HG03045 (cell line): ENCODE measurements at regions not wholly inside any gene's neighbourhood (a gene's known extent, or its start where the extent isn't known, plus 50 kb on each side); places are given as distances from the start of the nearest gene placed in this dataset.
"Not testable (repeated sequence)": the region's sequence is repeated elsewhere in the genome, so short reads cannot be mapped to it uniquely, and the experiment has no call there.

ENCODE experiments used
- ATAC-seq: cut with Tn5 transposase; IDR thresholded peaks from one replicate; pipeline ENCODE4 v1.9.1; 2021; ENCODE audit warnings: mild to moderate bottlenecking, moderate library complexity; ENCODE audit not compliant: unreplicated experiment

DNA sequence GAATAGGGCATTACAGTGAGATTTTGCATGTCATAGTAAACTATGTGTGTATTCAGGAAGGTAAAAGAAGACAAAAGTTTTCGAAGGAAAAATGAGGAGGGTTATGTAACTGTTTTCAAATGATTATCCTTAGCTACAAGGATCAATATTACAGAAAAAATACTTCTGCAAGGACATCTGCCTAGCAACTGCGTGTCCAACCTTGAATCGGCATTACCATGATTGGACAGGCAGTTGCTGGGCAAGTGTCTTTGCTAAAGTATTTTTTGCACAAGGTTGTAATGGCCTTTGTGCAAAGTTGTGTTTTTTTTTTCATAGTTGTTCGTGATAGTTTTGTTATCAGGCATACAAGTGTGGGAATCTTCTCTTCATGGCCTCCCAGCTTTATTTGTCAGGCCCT, 136.8 kb downstream of the FASLG start:
- ATAC-seq = no peak

DNA sequence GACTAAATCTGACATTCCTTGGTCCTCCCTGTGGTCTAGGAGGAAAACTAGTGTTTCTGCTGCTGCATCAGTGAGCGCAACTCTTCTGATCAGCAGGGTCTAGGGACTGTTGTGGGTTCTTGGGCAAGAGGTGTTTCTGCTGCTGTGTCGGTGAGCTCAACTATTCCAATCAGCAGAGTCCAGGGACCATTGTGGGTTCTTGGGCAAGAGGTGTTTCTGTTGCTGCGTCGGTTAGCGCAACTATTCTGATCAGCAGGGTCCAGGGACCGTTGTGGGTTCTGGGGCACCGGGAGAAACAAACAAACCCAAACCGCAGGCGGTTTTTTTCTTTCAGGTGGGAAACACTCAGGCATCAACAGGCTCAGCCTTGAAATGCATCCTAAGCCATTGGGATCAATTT, 140.9 kb downstream of the FASLG start:
- ATAC-seq = not testable (repeated sequence)

DNA sequence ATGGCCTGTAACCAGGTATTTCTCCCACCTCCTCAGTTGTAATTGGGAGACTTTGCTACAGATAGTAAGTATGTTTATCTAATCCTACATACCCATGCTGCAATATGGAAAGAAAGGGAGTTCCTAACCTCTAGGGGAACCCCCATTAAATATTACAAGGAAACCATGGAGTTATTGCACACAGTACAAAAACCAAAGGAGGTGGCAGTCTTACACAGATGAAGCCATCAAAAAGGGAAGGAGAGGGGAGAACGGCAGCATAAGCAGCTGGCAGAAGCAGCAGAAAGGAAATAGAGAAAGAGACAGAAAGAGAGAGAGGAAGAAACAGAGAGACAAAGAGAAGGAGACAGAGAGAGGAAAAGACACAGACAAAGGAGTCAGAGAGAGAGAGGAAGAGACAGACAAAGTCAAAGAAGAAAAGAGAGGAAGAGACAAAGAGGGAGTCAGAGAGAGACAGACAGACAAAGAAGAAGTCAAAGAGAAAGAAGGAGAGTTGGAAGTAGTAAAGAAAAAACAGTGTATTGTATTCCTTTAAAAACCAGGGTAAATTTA, 142.9 kb downstream of the FASLG start:
- ATAC-seq = no peak

DNA sequence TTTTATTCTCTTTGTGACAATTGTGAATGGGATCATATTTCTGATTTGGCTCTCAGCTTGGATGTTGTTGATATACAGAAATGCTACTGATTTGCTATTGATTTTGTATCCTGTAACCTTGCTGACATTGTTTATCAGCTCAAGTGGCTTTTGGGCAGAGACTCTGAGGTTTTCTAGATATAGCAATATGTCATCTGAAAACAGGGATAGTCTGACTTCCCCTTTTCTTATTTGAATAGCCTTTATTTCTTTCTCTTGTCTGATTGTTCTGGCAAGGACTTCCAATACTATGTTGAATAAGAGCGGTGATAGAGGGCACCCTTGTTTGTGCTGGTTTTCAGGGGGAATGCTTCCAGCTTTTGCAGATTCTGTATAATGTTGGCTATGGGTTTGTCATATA, 150.8 kb downstream of the FASLG start:
- no peak for ATAC-seq

DNA sequence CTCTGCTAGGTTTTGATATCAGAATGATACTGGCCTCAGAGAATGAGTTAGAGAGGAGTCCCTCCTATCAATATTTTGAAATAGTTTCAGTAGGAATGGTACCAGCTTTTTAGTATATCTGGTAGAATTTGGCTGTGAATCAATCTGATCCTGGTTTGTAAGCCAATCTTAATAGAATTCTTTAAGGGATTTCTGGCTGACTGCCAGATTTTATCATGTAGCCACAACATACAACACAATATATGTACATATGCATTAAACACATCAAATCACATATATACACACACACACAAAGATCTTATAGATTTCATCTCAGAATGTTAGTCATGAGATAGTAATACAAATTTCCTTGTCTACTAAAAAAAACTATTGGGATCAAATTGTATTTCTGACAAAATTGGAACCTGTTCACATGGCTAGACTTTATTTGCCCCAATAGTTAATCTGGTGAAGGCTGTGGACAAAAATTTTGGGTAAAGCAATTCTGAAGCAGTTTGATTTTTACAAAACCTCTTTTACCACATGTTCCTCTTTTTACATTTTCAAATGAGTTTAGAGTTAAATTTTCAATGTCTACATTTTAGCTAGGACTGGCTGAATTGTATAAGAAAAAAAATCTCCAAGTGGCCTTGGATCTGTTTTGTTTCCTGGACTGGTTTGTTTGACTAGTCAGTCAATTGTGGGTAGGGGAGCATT, 151.7 kb downstream of the FASLG start:
- ATAC-seq = no peak

DNA sequence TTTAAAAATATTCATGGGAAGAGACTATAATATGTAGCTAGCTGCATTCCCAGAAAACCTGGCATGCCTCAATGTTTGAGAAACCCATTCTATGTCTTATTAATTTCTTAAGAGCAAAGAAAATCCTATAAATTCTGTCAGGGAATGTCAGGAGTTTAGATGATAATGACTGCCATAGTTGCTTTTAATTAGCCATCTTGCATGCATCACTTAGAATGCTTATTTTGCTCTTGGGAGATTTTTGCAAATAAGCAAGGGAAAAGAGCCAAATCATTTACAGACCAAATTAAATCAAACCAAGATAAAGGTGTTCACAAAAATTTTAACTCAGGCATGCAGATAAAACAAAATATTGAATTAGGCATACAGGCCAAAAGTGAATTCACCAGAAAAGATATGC, 152.8 kb downstream of the FASLG start:
- no peak for ATAC-seq

DNA sequence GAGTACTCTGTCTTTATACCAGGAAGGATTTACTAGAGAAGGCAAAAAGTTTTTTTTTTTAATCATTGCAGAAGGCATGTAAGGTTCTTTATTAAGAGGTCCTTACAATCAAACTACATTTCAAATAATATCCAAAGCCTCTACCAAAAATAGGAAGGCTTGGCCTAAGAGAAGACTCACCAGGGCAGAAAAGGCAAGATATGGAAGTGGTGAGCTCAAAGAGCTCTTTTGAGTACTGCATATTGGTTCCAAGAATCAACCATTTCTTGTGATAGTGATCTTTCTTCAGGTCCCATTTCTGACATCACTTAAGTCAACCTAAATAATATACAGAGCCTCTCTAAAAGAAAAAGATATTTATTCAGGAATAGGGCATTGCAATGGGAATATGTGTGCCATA, 153.2 kb downstream of the FASLG start:
- no peak for ATAC-seq

DNA sequence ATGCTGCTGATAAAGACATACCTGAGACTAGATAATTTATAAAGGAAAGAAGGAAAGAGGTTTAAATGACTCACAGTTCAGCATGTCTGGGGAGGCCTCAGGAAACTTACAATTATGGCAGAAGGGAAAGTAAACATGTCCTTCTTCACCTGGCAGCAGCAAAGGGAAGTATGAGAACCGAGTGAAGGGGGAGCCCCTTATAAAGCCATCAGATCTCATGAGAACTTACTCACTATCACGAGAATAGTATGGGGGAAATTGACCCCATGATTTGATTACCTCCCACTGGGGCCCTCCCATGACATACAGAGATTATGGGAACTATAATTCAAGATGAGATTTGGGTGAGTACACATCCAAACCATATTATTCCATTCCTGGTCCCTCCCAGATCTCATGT, 154.4 kb downstream of the FASLG start:
- ATAC-seq = no peak

DNA sequence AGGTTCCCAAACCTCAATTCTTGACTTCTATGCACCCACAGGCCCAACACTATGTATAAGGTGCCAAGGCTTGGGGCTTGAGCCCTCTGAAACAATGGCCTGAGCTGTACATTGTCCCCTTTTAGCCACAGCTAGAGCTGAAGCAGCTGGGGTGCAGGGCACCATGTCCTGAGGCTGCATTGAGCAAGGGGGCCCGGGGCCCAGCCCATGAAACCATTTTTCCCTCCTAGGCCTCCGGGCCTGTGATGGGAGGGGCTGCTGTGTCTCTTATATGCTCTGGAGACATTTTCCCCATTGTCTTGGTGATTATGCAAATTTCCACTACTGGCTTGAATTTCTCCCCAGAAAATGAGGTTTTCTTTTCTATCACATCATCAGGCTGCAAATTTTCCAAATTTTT, 155.5 kb downstream of the FASLG start:
- ATAC-seq = no peak

DNA sequence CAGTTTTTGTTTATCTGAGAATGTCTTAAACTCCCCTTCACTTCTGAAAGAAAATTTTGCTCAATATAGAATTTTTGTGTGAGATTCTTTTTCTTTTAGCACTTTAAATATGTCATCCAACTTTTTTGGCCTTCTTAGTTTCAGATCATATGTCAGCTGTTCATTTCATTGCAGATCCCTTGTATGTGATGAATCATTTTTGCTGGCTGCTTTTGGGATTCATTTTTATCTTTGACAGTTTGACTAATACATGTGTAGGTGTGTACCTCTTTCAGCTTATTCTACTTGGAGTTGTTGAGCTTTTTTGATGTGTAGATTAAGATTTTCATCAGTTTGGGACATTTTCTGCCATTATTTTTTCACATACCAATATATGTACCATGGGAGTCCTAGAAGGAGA, 156.8 kb downstream of the FASLG start:
- ATAC-seq = no peak

DNA sequence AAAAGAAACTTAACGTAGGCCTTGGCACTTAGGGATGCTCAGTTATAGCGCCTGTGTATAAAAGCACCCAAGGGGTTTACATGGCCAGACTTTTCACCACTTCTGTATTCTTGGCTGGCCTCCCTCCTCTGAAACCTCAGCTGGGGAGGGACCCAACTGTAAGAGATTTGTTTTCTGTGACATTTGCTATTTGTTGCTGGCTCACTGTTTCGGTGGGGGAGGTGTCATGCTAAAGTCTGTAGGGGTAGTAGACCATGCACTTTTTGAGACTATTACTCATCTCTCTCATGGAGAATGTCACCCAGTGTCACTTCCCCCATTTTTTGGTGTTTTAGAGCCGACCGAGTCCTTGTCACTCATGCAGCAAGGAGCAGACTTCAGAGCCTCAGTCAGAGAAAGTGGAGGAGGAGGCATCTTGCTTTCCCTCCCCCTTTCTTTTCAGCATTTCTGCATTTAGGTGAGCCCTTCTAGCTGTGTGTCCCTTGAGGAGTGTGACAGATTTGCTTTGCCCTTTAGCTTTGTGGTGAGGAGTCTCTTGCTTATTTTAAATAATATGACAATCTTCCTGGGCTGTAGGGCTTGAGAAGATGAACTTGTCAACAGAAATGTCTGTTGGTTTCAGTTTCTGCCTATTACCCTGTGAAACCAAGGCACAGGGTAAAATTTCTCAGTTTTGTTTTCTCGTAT, 160.1 kb downstream of the FASLG start:
- ATAC-seq = peak; percentile 91

DNA sequence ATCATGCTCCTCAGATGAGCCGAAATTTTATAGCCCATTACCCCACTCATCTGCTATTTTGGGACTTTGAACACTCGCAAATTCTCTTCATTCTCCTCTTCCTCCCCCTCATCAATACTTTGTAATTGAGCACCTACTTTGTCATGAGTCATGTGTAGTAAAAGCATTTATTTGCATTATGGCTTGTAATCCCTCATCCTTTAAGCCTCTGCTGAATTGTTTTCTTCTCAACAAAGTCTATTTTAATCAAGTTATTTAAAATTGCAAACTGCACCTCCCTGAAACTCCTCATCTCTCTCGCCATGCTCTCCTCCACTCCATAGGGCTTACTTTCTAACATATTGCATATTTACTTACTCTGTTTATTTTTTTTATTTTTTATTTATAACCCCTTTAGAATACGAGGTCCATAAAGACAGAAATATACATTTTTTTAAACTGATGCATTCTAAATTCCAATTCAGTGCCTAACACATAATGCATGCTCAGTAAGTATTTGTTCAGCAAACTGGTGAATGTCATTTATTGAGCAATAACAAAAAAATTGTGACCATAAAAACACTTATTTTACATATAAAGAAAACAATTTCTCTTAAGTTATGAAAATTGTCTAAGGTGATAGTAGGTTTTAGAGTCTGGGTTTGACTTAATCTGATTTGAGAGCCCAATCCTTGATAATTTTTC, 161.7 kb downstream of the FASLG start:
- no peak for ATAC-seq

DNA sequence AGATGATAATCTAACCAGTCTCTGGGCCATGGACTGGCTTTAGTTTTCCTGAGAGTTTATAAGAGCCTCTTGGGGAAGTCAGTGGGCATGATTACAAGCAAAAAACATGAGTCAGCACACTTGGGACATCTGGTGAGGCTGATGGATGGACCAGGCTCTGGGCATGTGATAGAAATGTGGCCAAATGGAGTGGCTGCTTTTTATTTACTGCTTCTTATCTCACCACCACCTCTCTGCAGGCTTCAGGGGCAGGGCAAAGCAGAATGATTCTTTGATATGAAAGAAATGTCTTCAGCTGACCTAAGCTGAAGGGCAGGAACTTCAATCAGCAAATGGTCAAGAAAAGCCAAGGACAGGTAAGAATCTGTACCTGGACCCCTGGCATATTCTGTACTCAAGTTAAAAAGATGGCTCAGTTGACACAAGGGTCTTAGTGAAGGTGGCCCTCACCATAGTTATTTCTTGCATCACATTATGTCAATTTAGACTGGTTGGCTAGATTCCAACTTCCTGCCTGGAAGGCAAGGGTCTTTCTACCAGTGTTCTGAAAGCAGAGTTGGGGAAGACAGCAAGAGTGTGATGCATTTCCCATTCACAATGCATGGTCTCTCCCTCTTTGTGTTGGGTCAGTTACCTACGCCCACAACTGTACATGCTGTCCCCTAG, 162.8 kb downstream of the FASLG start:
- ATAC-seq = no peak

DNA sequence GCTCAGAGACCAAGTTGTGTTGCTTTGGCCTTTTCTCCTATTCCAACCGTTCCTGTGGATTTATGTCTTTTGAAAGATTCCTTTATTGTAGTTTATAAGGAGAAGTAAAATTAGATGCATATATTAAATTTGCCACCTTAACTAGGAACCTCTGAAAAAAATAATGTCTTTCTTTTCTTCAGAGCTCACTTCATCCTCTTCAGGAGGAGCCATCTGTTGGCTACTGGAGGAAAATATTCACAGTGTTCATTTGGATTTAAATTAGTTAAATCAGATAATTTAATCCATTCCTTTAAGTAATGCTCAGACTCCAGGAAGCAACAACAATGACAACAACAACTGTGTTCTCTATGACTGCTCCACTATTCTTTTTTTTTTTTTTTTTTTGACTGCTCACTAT, 164.0 kb downstream of the FASLG start:
- no peak for ATAC-seq

DNA sequence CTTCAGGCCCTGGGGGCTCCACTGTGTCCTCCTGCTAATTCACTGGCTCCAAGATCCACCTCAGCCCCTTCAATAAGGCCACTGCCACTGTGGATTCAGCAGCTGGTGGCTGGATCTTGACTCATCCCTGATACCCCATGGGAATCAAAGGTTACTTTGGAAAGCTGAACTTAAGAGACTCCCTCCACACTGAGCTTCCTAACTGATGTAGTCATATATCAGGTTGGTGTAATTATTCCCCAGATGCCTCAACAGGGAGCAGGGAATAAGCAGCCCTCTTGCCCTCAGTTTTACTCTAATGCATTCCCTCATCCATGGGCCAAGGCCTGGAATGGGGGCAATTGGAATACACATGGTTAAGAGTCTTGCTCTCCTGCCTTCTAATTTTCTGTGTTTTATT, 164.6 kb downstream of the FASLG start:
- no peak for ATAC-seq

DNA sequence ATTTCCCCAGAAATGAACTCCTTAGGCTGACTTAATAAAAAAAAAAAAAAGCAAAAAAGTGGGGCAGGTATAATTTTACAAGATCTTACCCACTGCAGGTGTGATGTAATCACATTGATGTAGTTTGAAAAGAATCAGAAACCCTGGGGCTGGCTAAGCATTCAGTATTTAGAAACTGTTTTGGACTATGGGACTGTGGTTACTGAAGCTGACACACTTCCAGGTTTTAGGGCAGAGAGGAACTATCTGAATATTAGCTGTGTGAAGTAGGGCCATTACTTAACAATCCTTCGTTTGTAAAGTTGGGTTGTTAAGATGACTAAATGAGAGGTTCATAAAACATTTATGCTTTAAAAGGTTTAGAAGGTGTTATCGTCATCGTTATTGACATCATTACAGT, 165.3 kb downstream of the FASLG start:
- ATAC-seq = no peak

DNA sequence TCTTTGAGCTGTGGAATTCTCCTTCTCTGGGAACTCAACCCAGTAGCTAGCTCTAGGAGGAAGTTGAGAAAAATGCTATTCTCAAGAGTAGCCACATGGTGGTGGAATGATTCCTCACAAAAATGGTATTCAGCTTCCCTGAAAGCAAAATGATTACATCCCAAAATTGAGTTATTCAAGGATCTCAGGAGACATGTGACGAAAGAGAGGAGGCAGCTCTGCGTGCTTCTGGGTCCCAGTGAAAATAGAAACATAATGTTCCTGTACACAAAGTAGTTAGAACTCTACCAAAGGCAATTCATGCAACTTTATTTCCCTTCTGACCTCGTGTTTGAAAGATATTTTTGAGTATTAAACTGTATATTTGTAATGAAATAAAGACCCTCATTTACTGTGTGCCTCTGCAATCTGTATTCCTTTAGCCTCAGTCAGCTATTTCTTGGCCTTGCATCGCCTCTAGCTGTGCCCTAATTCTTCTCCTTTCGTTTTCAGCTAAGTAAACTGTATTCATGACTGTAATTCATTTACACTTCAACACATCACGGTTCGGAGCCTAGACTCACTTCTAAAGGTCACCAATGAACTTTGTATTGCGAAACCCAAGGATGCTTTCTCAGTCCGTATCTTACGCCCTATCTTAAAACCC, 167.3 kb downstream of the FASLG start:
- ATAC-seq = no peak

DNA sequence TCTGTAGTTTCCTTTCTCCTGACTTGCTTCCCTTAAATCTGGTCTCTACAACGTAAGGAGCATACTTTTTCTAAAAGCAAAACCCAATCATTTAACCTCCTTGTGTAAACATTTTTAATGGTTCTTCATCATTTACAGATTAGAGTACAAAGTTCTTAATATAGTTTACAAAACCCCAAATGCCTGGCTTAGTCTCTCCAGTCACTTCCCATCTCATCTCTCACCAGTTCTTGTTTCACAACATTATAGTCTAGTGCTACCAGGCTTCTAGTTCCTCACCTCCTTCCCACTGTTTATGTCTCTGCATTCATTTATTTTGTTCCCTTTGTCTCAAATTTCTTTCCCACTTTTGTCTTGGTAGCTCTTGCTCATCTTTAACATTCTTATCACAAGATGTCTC, 168.4 kb downstream of the FASLG start:
- no peak for ATAC-seq

DNA sequence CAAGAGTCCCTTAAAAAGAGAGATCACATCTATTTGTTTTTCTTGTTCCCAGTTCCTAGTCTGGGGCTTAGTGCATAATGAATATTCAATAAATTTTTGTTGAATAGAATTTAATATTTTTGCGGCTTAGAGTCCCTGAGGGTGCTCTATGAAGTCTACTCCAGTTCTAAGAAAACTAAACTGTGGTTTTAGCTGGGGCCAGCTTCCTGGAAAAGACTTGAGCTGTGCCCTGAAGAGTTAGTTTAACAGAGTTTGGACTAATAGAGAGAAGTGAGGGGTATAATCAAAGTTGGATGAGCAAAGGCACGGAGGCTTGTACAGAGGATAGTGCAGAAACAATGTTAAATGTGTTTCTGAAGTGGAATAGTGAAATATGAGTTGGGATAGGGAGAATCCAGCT, 168.9 kb downstream of the FASLG start:
- no peak for ATAC-seq

DNA sequence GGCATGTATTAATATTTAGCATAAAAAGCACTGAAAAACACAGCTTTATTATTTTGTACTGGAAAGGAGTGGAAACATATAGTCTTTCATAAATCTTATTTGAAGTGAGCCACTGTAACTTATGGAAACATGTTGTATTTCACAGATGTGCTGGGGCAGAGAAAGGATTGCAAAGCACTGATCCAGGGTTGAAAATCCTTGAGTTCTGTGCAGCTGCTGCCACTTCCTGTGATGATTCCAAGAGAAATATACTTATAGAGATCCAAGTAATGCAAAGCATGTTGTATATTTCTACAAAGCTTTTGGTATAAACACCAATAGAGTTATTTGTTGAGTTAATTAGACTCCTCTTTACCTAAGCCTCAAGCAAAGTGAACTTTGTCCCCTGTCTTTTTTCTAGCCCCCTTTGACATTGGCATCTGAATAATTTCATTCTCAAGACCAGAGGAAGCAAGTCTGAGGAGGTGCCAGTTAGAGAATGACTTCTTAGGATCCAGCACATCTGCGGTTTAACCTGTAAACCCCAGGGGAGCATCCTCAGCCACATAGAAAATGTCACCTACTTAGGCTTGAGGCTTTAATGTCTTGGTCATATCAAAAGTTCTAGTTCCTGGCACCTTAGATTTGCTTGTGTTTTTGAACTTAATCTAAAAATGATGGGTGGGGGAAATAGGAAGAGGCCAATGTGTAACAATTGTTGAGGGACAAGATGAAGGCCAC, 173.3 kb downstream of the FASLG start:
- ATAC-seq = no peak
